Keratinocyte (primary cell): ENCODE measurements at regions not wholly inside any gene's neighbourhood (a gene's known extent, or its start where the extent isn't known, plus 50 kb on each side); places are given as distances from the start of the nearest gene placed in this dataset.

Experiments used
- DNase-seq: peaks from one replicate; pipeline ENCODE4 v3.0.0-alpha.2; 2011; ENCODE audit warnings: low read depth, missing footprints, low spot score
- FAIRE-seq: peaks from 2 replicates; lab custom pipeline; 2011; peaks lifted over from hg19 to GRCh38; lab: Jason Lieb, UNC
- H2AFZ ChIP-seq: 2 replicates; pipeline ENCODE4 v1.6.0; 2012; ENCODE audit warnings: low read length, control low read depth, inconsistent platforms; ENCODE audit not compliant: control insufficient read depth
- H3K27ac ChIP-seq: 2 replicates; pipeline ENCODE4 v1.5.1; 2011; ENCODE audit warnings: low read length; ENCODE audit not compliant: control insufficient read depth, insufficient read depth
- H3K27me3 ChIP-seq: 3 replicates; pipeline ENCODE4 v1.6.0; 2011; ENCODE audit warnings: low read length; ENCODE audit not compliant: control insufficient read depth, insufficient read depth; ENCODE audit errors: extremely low read depth
- H3K36me3 ChIP-seq, 2 experiments: 2 replicates in 1 of 2; 3 replicates in 1 of 2; pipeline ENCODE4 v1.5.1; 2011; ENCODE audit warnings: low read length in 2 of 2, mild to moderate bottlenecking in 1 of 2; ENCODE audit not compliant: control insufficient read depth in 2 of 2, insufficient read depth in 2 of 2; ENCODE audit errors: extremely low read depth in 1 of 2
- H3K4me1 ChIP-seq: 3 replicates; pipeline ENCODE4 v1.5.1; 2011; ENCODE audit warnings: low read length; ENCODE audit not compliant: control insufficient read depth, insufficient read depth; ENCODE audit errors: extremely low read depth
- H3K4me2 ChIP-seq: 3 replicates; pipeline ENCODE4 v1.6.0; 2011; ENCODE audit warnings: low read depth, low read length; ENCODE audit not compliant: control insufficient read depth, insufficient read depth; ENCODE audit errors: extremely low read depth
- H3K4me3 ChIP-seq, 3 experiments: fragments of 200-600 bp in 1 of 3; sonication (generic) in 1 of 3; 2 replicates in 2 of 3; 3 replicates in 1 of 3; pipeline ENCODE4 v1.5.1; 2011 to 2016; ENCODE audit warnings: low read length in 3 of 3, mild to moderate bottlenecking in 3 of 3, control low read depth in 2 of 3, inconsistent platforms in 1 of 3, low read depth in 1 of 3, mixed read lengths in 1 of 3, mixed run types in 1 of 3, moderate library complexity in 1 of 3; ENCODE audit not compliant: control insufficient read depth in 2 of 3, insufficient read depth in 2 of 3; ENCODE audit errors: extremely low read depth in 1 of 3
- H3K79me2 ChIP-seq: 2 replicates; pipeline ENCODE4 v1.6.0; 2012; ENCODE audit warnings: low read length; ENCODE audit not compliant: control insufficient read depth, insufficient read depth
- H3K9ac ChIP-seq: 3 replicates; pipeline ENCODE4 v1.6.0; 2011; ENCODE audit warnings: low read length; ENCODE audit not compliant: control insufficient read depth, insufficient read depth; ENCODE audit errors: extremely low read depth
- H3K9me1 ChIP-seq: 3 replicates; pipeline ENCODE4 v1.6.0; 2011; ENCODE audit warnings: low read length; ENCODE audit not compliant: control insufficient read depth, insufficient read depth; ENCODE audit errors: extremely low read depth
- H3K9me3 ChIP-seq: 2 replicates; pipeline ENCODE4 v1.5.1; 2012; ENCODE audit warnings: low read depth, low read length; ENCODE audit not compliant: control insufficient read depth
- H4K20me1 ChIP-seq: 3 replicates; pipeline ENCODE4 v1.6.0; 2011; ENCODE audit warnings: low read length; ENCODE audit not compliant: control insufficient read depth, insufficient read depth; ENCODE audit errors: extremely low read depth
- EZH2 ChIP-seq: IDR thresholded peaks from one replicate; pipeline ENCODE4 v1.6.1; 2012; ENCODE audit warnings: inconsistent platforms, mild to moderate bottlenecking, low read length, moderate library complexity
- dilution Hi-C: fragments of 300-500 bp; cut with MboI; formaldehyde crosslinking; loops from one replicate; pipeline ENCODE4 v1.7.0; 2020; ENCODE audit warnings: low sequenced_read_pairs; ENCODE audit not compliant: extremely low pct_ligation_motif_present
- TF ChIP-seq, protein P1 (sequence below), 3 experiments: IDR thresholded peaks in 1 of 3; conservative IDR thresholded peaks in 1 of 3; optimal IDR thresholded peaks in 1 of 3; 2 replicates in 2 of 3; 3 replicates in 1 of 3; pipeline versions ENCODE3 to v1.5.1; 2011; ENCODE audit warnings: low read length in 3 of 3, mild to moderate bottlenecking in 3 of 3, moderate library complexity in 2 of 3, control low read depth in 1 of 3, inconsistent platforms in 1 of 3; ENCODE audit not compliant: insufficient read depth in 2 of 3; ENCODE audit errors: extremely low read depth in 1 of 3

DNA sequence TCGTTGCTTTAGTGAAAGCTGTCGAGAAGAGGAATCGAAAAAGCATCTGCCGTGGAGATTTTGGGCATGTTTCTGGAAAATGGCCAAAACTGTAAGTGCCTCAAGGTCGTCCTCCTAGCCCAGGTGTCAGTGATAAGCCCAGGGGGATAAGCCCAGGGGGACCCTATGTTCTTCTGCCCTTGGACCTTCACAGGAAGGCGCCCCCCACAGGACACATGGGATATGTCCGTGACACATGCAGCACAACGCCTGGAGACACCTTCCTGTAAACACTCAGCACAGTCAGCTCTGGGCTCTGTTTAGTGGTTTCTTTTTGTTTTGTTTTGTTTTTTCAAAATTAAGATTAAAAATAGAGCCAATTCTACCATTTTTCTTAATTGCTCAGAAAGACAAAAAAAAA, 272.7 kb downstream of the KLF6 start:
- DNase-seq (no peak), FAIRE-seq (no peak)
- H3K27me3 ChIP-seq = no peaks in the 10 kb centered on the region
- no peaks in the 10 kb centered on the region for H3K4me1 ChIP-seq
- no peak overlapping the region for H3K4me3 ChIP-seq
- no peak overlapping the region for H2AFZ ChIP-seq
- no peaks in the 10 kb centered on the region for H4K20me1 ChIP-seq
- H3K79me2 ChIP-seq = no peaks in the 10 kb centered on the region
- no peaks in the 10 kb centered on the region for H3K9me3 ChIP-seq
- TF ChIP-seq, protein P1, sequence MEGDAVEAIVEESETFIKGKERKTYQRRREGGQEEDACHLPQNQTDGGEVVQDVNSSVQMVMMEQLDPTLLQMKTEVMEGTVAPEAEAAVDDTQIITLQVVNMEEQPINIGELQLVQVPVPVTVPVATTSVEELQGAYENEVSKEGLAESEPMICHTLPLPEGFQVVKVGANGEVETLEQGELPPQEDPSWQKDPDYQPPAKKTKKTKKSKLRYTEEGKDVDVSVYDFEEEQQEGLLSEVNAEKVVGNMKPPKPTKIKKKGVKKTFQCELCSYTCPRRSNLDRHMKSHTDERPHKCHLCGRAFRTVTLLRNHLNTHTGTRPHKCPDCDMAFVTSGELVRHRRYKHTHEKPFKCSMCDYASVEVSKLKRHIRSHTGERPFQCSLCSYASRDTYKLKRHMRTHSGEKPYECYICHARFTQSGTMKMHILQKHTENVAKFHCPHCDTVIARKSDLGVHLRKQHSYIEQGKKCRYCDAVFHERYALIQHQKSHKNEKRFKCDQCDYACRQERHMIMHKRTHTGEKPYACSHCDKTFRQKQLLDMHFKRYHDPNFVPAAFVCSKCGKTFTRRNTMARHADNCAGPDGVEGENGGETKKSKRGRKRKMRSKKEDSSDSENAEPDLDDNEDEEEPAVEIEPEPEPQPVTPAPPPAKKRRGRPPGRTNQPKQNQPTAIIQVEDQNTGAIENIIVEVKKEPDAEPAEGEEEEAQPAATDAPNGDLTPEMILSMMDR (optimal IDR thresholded peaks at IDR 0.05 in 1 of 3, IDR thresholded peaks at IDR 0.05 in 1 of 3, conservative IDR thresholded peaks at IDR 0.05 in 1 of 3; ENCODE audit: extremely low read depth in 1 of 3, insufficient read depth in 2 of 3, low read length in 3 of 3) = peak in 1 of 3 experiments; percentile 24
- TF ChIP-seq EZH2 = no peak
- dilution Hi-C loops = no loop called here
- H3K27ac ChIP-seq = no peak overlapping the region
- no peaks in the 10 kb centered on the region for H3K36me3 ChIP-seq
- no peak overlapping the region for H3K4me2 ChIP-seq
- no peak overlapping the region for H3K9ac ChIP-seq
- H3K9me1 ChIP-seq = no peaks in the 10 kb centered on the region

DNA sequence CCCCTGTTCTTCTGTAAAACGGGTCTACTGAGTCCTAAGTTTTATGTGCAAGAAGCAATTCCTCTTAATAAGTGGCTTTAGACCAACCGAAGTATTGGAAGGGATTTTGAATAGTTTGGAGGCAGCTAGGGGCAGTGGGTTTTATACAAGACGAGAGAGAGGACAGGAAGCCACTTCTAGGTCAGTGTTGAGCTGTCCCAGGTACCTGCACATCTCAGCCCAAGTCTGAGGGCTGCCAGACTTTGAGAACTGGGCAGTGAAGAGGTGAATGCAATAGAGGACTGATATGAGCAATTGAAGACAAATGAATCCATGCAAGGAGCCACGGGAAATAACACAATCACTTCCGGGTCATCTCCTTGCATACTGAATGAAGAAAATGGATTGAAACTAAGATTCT, 273.5 kb downstream of the KLF6 start:
- Histone ChIP-seq H3K9me1 (no peaks in the 10 kb centered on the region), H2AFZ (no peak overlapping the region), H3K4me2 (no peak overlapping the region), H3K27me3 (no peaks in the 10 kb centered on the region), H3K9ac (no peak overlapping the region), H3K79me2 (no peaks in the 10 kb centered on the region), H3K27ac (no peak overlapping the region), H3K36me3 (no peaks in the 10 kb centered on the region), H3K4me3 (no peak overlapping the region), H3K9me3 (no peaks in the 10 kb centered on the region), H3K4me1 (no peaks in the 10 kb centered on the region), H4K20me1 (no peaks in the 10 kb centered on the region)
- no peak for FAIRE-seq
- no peak for DNase-seq
- dilution Hi-C loops = no loop called here
- TF ChIP-seq EZH2 = no peak
- TF ChIP-seq, protein P1 (optimal IDR thresholded peaks at IDR 0.05 in 1 of 3, IDR thresholded peaks at IDR 0.05 in 1 of 3, conservative IDR thresholded peaks at IDR 0.05 in 1 of 3; ENCODE audit: extremely low read depth in 1 of 3, insufficient read depth in 2 of 3, low read length in 3 of 3) = no peak
